ENCODE measurements at regions not wholly inside any gene's neighbourhood (a gene's known extent, or its start where the extent isn't known, plus 50 kb on each side); places are given as distances from the start of the nearest gene placed in this dataset.

DNA sequence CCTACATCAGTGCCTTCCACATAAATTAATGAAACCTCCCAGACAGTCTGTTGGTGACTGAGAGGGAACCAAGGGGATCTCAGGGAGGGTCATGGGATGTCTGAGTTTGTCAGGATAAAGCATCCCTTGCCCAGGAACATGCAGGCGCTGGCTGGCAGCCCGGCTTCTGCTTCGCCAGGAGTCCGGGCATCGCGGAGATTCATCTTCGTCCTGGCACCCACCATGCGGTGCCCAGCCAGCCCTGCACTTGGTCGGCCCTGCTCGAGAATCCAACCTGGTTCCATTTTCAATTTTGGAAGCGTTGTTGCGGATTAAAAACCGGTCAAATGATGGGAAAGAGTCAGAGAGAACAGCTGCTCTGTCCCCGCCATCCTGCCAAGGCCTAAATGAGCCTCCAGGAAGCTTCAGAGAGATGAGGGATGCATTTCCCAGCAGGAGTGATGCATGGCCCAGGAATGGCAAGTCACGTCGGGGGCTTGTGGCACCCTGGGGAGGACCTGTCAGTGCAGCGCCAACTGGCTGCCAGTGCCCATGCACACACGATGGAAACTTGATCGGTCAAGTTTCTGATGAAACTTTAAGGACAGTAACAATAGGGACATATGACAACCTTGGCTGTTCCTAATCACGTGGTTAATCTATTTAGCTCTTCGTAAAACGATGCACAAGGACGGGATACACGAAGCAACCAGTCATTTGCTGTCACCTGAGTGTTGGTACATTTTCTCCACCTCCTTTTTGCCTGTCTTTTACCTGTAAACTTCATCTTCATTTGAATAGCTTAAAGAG, 260.8 kb upstream of the MKI67 start:
- intact Hi-C loops (cut with DNase I; ENCODE audit: low total_unique reads) = no loop called here
- WGBS, 2 donors = 89% methylated on average over 24 of the region's 24 CpGs
- no peak overlapping the region for H3K4me3 ChIP-seq (ENCODE audit: low read depth, poor library complexity, severe bottlenecking)
- TF ChIP-seq, protein P1, sequence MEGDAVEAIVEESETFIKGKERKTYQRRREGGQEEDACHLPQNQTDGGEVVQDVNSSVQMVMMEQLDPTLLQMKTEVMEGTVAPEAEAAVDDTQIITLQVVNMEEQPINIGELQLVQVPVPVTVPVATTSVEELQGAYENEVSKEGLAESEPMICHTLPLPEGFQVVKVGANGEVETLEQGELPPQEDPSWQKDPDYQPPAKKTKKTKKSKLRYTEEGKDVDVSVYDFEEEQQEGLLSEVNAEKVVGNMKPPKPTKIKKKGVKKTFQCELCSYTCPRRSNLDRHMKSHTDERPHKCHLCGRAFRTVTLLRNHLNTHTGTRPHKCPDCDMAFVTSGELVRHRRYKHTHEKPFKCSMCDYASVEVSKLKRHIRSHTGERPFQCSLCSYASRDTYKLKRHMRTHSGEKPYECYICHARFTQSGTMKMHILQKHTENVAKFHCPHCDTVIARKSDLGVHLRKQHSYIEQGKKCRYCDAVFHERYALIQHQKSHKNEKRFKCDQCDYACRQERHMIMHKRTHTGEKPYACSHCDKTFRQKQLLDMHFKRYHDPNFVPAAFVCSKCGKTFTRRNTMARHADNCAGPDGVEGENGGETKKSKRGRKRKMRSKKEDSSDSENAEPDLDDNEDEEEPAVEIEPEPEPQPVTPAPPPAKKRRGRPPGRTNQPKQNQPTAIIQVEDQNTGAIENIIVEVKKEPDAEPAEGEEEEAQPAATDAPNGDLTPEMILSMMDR (IDR thresholded peaks at IDR 0.05) = no peak
- no peak for TF ChIP-seq POLR2A (IDR thresholded peaks at IDR 0.05)
- peak in 1 of 2 donors; percentile 62 for DNase-seq (ENCODE audit: low spot score in 2 of 2)

DNA sequence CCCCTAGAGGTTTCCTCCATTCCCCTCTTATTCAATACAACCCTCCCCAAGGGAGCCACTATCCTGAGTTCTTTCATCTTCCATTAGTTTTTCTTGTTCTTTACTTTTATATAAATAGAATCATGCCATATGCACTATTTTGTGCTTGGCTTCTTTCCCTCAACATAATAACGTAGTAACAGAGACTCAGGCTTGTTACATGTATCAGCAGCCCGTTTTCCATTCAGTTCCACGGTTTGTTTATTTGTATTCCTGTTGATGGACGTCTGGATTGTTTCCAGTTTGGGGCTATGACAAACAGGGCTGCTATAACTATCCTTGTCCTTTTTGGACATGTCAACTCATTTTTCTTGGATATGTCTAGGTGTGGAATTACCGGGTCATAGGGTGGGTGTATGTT, 264.4 kb upstream of the MKI67 start:
- TF ChIP-seq, protein P1 (IDR thresholded peaks at IDR 0.05) = no peak
- TF ChIP-seq POLR2A (IDR thresholded peaks at IDR 0.05) = no peak
- WGBS, 2 donors = 28 to 39% methylated on average over 5 of the region's 5 CpGs
- intact Hi-C loops (cut with DNase I; ENCODE audit: low total_unique reads) = no loop called here
- DNase-seq (ENCODE audit: low spot score in 2 of 2) = no peak
- no peak overlapping the region for H3K4me3 ChIP-seq (ENCODE audit: low read depth, poor library complexity, severe bottlenecking)

- intact Hi-C loops (cut with DNase I; ENCODE audit: low total_unique reads) = no loop called here
- WGBS, 2 donors = 57 to 60% methylated on average over 4 of the region's 4 CpGs
- no peak overlapping the region for H3K4me3 ChIP-seq (ENCODE audit: low read depth, poor library complexity, severe bottlenecking)
- no peak for TF ChIP-seq POLR2A (IDR thresholded peaks at IDR 0.05)
- TF ChIP-seq, protein P1 (IDR thresholded peaks at IDR 0.05) = no peak
- no peak for DNase-seq (ENCODE audit: low spot score in 2 of 2)
Observed at GRCh38 chr10:128393546-128393945, 267.3 kb upstream of the MKI67 start.

DNA sequence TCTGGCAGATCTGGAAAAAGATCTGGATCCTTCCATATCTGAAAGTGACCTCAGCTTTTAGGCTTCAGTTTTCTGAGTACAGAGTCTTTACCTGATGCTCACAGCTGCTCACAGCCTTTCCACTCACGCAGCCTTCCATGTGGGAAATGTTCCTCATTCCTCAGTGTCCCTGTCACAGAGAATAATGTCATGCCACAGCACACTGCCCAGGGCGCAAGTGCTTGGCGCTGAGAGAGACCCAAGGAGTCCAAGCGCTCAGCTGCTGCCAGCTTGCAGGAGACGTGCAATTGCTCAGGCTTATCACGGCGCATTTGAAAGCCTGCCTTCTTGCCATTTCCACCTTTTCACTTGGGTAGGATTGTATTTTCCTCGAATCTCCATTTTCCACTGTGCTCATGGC, 271.9 kb upstream of the MKI67 start:
- H3K4me3 ChIP-seq (ENCODE audit: low read depth, poor library complexity, severe bottlenecking) = no peak overlapping the region
- intact Hi-C loops (cut with DNase I; ENCODE audit: low total_unique reads) = no loop called here
- TF ChIP-seq POLR2A (IDR thresholded peaks at IDR 0.05) = no peak
- TF ChIP-seq, protein P1 (IDR thresholded peaks at IDR 0.05) = no peak
- no peak for DNase-seq (ENCODE audit: low spot score in 2 of 2)
- 79 to 86% methylated on average over 6 to 8 of the region's 8 CpGs for WGBS, 2 donors

DNA sequence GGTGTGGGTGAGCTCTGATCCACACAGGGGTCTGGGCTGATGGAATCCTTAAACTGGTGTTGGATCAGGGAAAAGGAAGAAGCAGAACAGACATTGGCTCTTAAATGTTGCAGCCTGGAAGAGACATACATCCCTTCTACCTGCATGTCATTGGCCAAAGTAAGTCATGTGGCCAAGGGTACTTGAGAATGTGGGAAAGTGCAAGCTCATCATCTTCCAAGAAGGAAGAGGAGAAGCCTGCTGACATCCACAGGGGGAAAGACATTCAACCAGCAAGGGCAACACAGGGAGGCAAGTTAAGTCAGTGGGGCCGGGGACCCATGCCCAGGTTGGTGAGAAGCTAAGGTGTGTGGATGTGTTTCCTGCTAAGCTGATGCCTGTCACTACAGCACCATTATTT, 272.8 kb upstream of the MKI67 start:
- DNase-seq (ENCODE audit: low spot score in 2 of 2) = no peak
- intact Hi-C loops (cut with DNase I; ENCODE audit: low total_unique reads) = no loop called here
- TF ChIP-seq, protein P1 (IDR thresholded peaks at IDR 0.05) = no peak
- no peak overlapping the region for H3K4me3 ChIP-seq (ENCODE audit: low read depth, poor library complexity, severe bottlenecking)
- WGBS, 2 donors = 80 to 90% methylated on average over 1 of the region's 1 CpG

DNA sequence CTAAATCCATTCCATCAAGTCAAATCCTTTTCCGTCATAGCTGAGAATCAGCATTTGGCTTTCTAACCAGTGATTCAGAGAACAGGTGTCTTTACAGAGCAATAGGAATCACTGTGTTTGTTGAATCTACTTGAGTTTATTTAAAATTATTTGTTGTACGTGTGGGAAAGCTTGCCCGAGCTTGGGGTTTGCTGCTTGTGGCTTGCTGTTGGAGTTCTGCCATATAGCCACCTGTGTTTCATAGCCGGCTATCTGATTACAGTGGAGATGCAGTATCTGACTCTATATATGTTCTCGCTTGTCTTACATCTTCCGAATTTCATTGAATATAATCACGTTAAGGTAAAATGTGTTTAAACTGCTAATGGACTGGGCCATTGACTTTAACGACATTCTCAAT, 274.3 kb upstream of the MKI67 start:
- whole genome bisulfite sequencing, 2 donors = 65 to 69% methylated on average over 8 of the region's 8 CpGs
- no peak for DNase-seq (ENCODE audit: low spot score in 2 of 2)
- H3K4me3 ChIP-seq (ENCODE audit: low read depth, poor library complexity, severe bottlenecking) = no peak overlapping the region
- no peak for TF ChIP-seq POLR2A (IDR thresholded peaks at IDR 0.05)
- TF ChIP-seq, protein P1 (IDR thresholded peaks at IDR 0.05) = no peak
- intact Hi-C loops (cut with DNase I; ENCODE audit: low total_unique reads) = no loop called here

Measured in lower leg skin (tissue), 4 donors.